ENCODE measurements at regions not wholly inside any gene's neighbourhood (a gene's known extent, or its start where the extent isn't known, plus 50 kb on each side); places are given as distances from the start of the nearest gene placed in this dataset.

DNA sequence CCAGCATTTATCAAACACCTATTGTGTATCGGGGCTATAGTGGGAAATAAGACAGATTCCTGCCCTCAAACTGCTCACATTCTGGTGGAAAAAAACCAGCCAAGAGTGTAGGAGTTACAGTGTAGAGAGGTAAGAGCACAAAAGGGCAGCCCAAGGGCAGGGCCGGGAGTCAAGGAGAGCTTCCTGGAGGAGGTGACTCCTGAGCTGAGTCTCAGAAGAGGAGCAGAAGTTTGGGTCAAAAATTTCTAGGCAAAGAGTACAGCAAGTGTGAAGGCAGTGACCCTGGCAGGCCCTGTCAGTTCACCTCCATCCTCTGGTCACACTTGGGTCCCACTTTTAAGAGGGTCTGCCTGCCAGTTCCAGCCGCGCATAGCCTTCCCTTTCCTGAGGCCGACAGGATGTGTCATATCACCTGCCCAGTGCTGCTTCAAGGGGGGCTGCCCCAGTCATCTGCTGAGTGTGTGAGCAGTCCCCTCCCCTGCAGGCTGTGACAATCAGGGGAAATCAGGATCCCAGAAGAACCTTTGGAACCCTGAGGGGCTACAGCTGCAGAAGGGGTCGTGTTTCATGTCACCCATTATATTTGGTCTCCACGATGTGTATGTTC lies 118.4 kb downstream of the GLI2 start:
- DNase-seq: no peak

DNA sequence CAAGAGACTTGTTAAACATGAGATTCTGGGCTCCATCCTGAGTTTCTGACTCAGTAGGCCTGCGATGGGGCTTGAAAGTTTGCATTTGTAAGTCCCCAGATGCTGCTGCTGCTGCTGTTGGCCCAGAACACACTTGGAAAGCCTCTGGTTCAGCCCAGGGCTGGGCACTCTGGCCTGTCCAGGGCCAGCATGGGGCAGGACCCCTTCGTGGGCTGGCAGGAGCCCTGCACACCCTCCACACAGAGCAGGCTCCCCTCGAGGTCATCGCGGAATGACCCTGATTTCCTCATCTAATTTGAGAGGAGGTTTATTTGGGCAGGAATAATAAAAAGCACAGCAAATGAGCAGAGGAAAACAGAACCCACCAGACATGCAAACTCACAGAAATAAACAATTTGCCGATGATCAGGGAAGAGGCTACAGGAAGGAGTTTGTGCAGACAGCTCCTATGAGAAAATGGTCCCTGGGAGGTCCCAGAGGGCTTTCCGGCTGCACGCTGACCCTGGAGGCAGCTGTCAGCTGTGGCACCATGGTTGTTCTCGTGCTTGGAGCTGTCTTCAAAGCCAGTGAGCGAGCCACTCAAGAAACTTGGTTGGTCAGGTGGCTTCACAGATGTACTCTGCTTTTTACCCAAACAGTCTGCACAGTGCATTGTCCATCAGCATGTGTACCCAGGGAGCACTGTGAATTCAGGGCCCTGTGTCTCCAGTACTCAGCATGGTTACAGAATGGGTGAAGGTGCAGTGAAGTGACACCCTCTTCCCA lies 119.3 kb downstream of the GLI2 start:
- DNase-seq: no peak

DNA sequence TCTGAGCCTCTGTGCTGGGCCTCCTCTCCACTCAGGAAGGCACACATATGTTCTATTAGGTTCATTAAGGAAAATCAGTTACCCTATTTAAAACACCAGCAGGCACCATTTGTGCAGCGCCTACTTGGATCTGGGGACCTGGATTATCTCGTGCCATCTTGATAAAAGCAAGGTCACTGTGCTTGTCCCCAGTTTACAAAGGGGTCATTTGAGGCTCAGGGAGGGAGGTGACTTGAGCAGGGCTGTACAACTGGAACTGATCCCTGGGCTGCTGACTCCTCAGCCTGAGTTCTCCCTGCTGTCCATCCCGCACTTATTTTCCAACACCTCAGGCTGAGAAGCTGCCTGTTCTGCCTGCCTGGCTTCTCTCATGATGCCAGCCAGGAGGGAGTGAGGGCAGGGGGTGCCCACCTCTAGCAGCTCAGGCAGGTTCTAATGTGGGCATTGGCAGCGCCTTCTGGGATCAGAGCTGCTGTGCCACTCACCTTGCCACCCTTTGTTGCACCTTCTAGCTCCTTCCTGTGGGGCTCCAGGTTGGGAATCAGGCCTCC lies 120.3 kb downstream of the GLI2 start:
- DNase-seq: no peak

DNA sequence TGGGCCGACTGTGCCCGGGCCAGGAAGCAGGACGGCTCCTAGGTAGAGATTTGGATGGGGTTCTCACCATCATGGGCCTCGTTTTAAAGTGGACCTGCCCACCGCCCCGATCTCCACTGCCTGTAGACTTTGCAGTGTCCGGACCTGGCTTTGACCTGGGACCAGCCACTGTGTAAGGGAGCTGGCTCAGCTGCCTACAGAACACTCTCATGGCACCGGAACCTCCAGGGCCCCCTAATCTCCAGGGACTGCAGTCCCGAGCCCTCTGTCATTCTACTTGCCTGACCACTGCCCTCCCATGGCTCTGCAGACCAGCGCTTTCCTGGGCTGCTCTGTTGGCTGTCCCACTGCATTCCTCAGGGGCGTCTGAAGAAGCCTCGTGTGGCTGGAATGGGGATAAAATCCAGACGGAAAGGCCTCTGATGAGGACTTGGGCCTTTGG lies 120.8 kb downstream of the GLI2 start:
- DNase-seq: no peak

DNA sequence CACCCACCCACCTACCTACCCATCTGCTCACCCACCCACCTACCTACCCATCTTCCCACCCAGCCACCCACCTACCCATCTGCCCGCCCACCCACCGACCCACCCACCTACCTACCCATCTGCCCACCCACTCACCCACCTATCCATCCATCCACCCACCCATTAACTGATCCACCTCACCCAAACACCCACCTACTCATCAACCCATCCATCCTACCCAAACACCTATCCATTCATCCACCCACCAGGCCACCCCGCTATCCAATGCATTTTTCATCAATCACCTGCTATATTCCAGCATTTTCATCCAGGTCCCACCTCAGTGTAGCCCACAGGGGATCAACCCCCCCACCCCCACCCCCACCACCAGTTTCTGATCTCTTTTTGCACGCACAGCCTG lies 121.8 kb downstream of the GLI2 start:
- no peak for DNase-seq

DNA sequence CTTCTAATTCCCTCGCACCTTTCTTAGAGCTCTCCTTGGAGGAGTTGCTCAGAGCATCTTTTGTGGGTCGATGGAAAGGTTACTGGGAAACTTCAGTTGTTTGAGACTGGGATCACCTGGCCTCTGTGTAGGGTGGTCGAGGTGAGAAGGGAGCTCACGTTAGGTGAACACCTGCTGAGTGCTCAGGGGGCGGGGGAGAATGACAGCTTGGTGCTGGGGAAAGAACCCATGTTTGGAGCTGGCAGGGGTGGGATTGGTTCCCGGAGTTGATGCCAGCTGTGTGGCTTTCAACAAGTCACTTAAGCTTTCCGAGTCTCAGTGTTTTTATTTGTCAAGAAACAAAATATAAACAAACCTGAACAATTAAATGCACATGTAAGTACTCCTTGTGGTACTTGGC lies 122.3 kb downstream of the GLI2 start:
- peak; percentile 53 for DNase-seq

DNA sequence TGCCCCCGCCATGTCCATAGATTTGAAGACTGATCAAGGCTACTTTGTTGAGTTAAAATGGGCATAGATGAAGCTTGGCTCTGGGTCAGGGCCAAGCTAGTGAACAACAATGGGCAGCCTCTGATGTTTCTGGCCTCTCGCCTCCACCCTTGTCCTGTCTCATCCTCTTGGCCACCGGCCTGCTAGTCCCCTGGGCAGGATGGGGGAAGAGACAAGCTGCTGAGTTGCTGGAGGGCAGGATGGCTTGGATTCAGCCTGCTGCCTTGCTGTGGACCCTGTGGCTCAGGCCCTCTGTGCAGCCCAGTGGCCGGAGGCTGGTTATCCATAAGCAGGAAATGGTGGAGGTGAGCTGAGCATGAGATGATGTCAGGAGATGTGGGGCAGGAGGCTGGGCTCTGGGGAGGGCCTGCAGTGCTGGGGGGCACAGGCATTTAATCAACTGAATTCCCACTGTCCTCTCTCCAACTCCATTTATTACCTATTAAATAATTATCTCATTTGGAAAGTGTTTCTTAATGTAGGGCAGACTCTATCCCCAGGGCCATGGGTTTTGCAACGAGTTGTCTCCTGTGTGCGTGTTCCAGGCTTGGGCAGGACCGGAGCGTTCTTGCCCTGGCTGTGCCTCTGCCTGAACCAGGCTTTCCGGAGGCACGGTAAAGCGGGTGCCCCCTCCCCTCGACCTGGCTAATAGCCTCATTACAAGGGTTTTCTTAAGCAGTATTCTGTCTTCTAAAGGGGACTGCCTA lies 122.9 kb downstream of the GLI2 start:
- peak; percentile 53 for DNase-seq

DNA sequence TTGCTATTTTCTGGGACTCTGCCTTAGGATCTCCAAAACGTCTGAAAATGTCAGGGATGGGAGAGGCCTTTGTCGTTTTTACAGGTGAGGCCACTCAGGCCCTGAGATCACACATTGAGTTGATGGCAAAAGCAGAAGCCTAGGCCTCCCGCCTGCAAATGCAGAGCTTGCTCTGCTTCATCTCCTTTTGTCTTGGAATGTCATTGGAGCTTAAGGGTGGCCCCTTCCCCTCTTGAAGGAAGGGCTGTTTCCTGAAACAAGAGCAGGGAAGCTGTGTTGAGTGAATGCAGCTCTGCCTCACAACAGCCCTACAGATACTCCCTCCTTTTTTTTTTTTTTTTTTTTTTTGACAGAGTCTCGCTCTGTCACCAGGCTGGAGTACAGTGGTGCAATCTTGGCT lies 123.5 kb downstream of the GLI2 start:
- DNase-seq: no peak

DNA sequence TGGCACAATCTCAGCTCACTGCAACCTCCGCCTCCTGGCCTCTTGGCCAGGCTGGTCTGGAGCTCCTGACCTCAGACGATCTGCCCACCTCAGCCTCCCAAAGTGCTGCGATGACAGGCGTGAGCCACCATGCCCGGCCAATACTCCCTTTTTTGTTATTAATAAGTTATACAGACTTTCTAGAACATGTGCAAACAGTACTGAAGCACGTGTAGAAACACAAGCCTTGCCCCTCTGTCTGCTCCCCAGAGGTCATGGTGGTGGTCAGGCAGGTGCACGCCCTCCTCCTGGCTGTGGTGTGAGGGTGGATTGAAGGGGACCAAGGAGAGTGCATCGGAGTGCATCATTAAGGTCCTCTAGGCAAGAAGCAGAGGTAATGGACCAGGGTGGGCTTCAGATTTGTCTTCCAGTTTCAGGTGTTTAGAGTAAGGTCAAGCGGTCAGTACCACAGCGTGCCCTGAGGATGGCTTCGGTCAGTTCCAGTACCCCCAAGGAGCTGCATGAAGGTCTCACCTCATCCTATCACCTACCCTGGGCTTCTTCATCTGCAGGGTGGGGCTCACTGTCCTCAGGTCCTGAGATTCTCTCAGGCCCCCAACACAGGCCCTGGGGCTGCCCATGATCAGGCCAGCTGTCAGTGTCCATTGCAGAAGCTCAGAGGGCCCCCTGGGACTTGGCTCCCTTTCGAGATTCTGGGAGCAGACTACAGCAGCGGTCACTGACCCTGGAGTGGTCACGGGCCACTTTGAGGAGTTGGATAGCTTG lies 124.3 kb downstream of the GLI2 start:
- no peak for DNase-seq

DNA sequence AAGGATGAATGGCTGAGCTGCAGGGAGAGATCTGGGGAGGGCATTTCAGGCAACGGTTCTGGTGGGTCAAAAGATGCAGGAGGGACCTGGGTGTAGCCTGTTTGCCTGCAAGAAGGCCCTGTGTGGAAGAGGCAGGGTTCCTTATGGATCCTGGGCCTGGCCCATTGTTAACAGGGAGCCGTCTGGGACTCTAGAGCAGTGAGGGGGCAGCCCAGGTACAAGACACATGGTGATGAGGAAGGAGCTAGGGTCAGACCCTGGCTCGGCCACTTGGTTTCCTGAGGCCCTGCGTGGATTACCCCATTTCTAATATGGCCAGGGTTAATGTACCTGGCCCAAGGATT lies 124.9 kb downstream of the GLI2 start:
- no peak for DNase-seq

DNA sequence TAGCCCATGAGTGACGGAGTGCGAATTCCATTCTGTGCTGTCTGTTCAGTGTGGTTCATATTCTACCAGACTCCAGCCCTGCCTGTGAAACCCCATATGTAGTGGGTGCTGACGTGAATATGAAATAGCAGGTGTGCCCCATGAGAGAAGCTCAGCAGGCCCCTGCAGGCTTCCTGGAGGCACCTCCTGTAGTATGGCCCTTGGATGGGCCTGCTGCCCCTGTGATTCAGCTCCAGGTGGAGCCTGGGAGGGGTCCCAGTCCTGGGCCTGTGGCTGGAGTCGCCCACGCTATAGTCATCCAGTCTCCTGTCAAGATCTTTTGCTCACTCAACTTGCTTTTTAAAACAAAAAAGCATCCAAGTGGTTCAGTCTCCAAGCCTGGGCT lies 125.5 kb downstream of the GLI2 start:
- DNase-seq: no peak

DNA sequence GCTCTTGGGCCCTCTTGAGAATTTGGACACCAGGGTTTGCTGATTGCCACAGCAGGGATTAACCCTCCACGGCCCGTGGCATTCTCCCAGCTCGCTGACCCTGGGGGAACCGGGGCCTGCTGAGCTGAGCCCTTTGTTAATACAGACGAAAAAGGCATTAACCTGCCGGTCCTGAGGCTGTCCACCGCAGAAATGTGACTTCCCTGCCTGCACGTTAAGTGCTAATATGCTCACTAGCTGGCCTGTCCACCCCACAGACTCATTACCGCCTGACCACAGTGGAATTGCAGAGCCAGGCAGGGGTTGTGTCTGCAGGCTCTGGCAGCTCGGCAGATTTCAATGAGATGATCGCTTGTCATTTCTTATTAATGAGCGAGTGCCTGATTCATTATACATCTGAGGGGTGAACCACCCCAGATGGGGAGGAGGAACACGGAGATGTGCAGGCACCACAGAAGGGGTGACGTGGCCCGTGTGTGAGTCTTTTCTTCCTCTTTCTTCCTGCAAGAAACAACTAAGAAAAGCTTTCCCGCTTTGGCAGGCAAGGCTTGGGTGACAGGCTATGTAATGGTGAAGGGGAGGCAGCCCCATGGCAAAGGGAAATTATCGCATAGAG lies 126.0 kb downstream of the GLI2 start:
- no peak for DNase-seq

DNA sequence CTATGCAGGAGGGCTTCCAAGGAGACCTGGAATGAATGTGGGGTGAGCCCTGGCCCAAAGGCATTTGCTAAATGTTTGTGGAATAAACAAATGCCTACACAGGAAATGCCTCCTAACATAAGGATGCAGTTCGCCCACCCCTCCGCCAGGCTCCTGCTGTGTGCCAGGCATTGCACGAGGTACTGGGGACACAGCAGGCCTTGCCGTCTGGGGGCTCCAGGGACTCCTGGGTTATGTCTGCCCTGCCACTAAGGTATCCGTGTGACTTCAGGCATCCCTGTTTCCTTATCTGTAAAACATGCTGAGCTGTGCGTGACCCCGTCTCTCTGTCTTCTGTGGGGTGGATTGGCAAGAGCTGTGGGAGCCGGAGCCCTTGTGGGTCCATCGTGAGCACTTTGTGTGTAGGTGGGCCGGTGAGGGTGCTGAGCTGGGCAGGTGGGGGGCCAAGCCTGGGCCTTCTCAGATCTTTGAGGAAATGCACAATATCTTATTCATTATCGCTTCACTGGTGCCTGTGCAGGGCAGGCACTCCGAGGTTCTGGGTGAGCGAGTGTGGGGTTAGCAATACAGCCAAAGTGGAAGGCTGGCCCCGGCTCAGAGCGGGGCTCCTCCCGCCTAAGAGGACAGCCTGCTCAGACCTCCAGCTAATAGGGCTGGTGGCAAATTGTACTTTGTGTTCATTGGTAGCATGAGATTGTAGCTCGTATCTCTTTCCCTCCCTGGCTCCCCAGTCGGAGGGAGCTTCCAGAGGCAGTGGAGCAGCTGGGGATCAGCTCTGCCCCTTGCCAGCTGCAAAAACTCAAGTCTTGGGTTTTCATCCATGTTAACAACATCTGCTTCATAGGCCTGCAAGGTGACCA lies 126.8 kb downstream of the GLI2 start:
- DNase-seq: no peak

DNA sequence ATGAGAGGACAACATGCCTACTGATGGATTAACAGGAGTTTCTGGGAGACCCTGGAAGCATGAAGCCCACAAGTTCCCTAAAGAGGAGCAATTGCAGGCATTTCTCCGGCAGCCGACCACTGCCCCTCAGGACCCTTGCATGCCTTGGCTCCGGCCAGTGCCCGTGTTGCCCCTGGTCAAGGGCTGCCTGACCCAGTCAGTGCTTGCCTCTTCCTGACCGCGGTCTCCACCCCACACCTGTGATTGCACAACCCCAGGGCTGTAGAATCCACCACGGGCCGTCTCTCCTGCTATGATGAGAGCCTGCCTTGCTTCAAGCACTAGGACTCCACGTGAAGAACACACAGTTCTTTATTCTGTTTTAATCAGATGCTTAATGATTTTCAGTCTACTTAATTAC lies 127.5 kb downstream of the GLI2 start:
- no peak for DNase-seq

DNA sequence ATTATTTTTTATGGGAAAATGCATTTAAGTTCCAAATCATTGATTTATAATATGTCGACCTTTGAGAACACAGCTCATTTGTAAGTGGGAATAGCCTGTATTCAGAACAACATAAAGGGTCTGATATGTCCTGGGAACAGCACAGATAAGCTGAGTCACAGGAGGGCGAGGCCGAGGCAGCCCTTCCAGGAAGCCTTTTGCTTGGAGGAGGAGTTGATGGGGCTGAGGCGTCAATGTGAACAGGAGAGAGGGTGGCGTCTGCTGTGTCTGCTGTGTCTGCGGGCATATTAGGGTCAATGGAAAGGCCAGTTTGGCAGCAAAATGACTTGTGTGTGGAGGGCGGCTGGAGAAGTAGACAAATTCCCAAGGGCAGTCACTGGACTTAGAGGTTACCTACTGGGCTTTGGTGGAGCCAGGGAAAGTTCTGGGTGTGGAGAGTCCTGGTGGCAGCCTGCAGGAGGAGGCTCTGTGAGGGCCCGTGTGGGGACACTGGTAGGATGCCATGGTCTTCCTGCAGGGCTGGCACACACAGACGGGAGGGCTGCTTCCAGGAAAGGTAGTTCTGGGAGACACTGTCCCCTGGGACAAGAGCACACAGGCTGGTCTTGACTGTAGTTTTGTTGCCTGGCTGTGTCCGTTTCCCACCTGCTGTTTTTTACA lies 128.1 kb downstream of the GLI2 start:
- no peak for DNase-seq

DNA sequence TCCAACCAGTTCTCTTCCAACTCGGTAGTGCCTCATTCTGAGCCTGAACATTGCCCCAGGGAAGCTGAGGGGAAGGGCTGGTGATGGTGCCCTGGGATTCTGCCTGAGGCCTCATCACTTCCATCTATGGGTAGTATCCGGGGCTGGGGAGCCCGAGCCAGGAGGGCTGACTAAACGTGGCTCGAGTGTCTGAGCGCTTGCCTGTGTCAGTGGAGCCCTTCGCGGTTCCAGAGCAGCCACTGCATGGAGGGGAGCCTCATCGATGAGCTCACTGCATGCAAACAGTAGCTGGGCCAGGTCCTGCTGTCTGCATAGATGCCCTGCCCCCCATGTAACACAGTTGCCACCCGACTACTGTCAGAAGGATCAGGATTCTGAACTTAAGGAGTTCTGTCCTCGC lies 129.3 kb downstream of the GLI2 start:
- no peak for DNase-seq

DNA sequence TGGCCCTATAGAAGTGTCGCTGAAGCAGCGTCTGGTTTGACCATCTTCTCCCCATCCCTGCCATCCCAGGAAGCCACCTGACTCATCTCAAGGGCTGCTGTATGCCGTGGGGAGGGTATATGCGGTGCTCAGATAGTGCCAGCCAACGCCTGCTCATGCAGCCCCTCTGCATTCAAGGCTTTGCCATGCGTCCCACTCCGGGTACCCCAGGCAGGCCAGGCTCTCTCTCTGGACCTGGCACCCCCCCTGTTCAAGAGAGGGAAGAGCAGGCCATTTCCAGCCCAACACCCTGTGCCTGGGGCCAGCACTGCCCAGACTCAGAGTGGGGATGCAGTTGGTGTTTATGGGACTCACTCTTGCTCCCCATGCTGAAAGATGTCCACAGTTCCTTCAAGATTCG lies 130.0 kb downstream of the GLI2 start:
- DNase-seq: no peak

DNA sequence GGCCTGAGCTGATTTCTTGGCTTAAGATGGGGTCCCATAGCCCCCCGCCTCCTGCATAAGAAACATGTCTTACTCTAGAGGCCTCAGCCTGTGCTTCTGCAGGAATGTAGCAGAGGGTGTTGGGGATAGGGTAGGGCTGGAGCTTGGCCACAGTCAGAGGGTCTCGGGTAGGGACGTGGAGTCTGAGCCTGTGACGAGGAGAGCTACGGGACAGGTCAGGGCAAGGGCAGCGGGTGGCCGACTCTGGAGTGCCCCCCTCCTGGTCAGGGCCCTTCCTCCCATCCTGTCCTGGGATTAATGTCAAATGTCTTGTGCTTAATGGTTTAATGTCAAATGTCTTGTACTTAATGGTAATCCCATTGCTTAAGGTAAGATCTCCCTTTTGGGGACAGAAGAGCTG lies 130.4 kb downstream of the GLI2 start:
- DNase-seq: no peak

DNA sequence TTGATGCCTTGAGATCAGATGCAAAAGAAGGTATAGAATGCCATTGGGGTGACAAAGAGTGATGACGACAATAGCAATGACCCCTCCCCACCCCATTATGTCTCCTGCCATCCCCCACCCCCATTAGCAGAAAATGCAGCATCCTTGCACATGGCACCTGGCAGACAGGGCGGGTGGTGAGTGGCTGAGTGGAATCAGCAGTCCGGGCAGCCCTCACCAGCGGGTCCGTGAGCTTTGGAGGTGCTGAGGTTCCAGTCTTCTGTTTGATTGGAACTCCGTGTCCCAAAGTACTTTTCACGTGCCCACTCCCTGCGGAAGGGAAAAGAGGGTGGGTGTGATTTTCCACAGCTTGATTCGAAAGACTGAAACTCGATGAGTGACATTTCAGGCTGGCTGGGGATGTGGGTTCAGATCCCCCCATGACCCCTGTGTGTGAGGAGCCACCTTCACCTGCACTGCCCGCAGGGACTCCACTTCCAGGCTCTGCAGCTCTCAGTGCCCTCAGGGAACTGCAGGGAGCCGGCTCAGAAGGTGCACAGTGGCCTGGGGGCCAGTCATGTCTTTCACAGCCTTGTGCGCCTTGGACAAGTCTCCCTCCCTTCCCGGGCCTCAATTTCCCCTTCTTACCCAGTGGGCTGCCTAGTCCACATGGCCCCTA lies 130.9 kb downstream of the GLI2 start:
- no peak for DNase-seq
